ENCODE measurements at regions not wholly inside any gene's neighbourhood (a gene's known extent, or its start where the extent isn't known, plus 50 kb on each side); places are given as distances from the start of the nearest gene placed in this dataset.

- TF ChIP-seq POLR2A (IDR thresholded peaks at IDR 0.05; ENCODE audit: low read depth, low read length) (no peak), TAF1 (IDR thresholded peaks at IDR 0.05; ENCODE audit: low read depth, low read length) (no peak)
These were observed 114.3 kb downstream of the FAM43A start for GRCh38 chr3:194800002-194800401.

Measured in GM12891 (cell line).